Esophagus muscularis mucosa (tissue), 3 donors: ENCODE measurements at regions not wholly inside any gene's neighbourhood (a gene's known extent, or its start where the extent isn't known, plus 50 kb on each side); places are given as distances from the start of the nearest gene placed in this dataset.

Experiments
- POLR2A ChIP-seq: fragments of 450-650 bp; IDR thresholded peaks from one replicate; pipeline ENCODE4 v1.6.1; 2017; ENCODE audit warnings: antibody characterized with exemption, moderate library complexity, mild to moderate bottlenecking, low read depth
- POLR2AphosphoS5 ChIP-seq, 2 donors: sonication (generic); formaldehyde crosslinking; IDR thresholded peaks; one replicate each; pipeline ENCODE4 v1.6.1; 2017; ENCODE audit warnings: antibody characterized with exemption in 2 of 2
- TF ChIP-seq, protein P1 (sequence below), 3 experiments: fragments of 200-600 bp in 2 of 3; fragments of 450-650 bp in 1 of 3; sonication (generic) in 2 of 3; IDR thresholded peaks; one replicate each; pipeline ENCODE4 v1.5.1; 2017 to 2019; ENCODE audit warnings: antibody characterized with exemption in 3 of 3, mild to moderate bottlenecking in 2 of 3, moderate library complexity in 1 of 3

DNA sequence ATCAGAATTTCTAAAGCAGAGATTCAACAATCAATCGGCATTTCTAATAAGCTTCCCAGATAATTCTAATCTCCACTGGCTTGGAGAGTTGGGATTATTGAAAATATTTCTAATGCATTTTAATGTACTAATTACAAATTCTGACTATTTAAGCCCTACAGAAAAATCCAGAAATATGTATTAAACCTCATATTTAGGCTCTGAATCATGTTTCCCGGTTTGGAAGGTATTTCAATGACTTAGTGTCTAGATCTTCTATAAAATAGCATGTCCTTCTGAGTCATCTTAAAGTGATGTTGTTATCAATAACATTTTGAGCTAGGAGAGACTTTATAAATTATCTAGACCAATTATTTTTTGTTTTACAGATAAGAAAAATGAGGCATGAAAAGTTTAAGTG lies 258.8 kb upstream of the NRXN1 start:
- TF ChIP-seq, protein P1, sequence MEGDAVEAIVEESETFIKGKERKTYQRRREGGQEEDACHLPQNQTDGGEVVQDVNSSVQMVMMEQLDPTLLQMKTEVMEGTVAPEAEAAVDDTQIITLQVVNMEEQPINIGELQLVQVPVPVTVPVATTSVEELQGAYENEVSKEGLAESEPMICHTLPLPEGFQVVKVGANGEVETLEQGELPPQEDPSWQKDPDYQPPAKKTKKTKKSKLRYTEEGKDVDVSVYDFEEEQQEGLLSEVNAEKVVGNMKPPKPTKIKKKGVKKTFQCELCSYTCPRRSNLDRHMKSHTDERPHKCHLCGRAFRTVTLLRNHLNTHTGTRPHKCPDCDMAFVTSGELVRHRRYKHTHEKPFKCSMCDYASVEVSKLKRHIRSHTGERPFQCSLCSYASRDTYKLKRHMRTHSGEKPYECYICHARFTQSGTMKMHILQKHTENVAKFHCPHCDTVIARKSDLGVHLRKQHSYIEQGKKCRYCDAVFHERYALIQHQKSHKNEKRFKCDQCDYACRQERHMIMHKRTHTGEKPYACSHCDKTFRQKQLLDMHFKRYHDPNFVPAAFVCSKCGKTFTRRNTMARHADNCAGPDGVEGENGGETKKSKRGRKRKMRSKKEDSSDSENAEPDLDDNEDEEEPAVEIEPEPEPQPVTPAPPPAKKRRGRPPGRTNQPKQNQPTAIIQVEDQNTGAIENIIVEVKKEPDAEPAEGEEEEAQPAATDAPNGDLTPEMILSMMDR (IDR thresholded peaks at IDR 0.05): no peak
- TF ChIP-seq POLR2AphosphoS5 (IDR thresholded peaks at IDR 0.05): no peak
- TF ChIP-seq POLR2A: no peak
